ENCODE measurements at regions not wholly inside any gene's neighbourhood (a gene's known extent, or its start where the extent isn't known, plus 50 kb on each side); places are given as distances from the start of the nearest gene placed in this dataset.

DNA sequence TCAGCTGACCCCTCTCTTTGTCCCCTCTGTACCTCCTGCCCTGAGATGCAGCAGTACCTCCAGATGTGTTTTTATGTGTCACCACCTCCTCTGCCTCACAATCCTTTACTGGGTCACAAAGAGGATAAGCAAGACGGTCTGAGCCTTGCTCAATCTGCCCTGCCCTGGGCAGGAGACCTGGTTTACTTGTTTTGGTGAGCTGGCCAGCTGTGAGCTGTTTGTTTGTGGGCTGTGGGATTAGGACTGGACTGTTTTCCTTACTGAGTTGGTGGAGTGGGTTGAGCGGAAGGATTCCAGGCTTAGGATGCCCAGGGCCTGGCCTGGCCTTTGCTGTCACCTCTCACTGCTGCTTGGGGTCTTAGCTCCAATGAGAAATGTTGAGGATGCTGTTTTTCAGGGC lies 299.5 kb downstream of the SRBD1 start:
- Histone ChIP-seq H3K9me2 (replicated peaks; ENCODE audit: insufficient read depth, low read length) (no peaks in the 10 kb centered on the region), H3K9me3 (replicated peaks; ENCODE audit: insufficient read depth, low read length) (no peaks in the 10 kb centered on the region), H3K79me2 (ENCODE audit: low read length) (no peaks in the 10 kb centered on the region), H3K27ac (ENCODE audit: low read length) (no peak overlapping the region), H3K4me2 (ENCODE audit: low read depth, low read length) (no peak overlapping the region), H3F3A (ENCODE audit: insufficient read depth, low read length) (no peaks in the 10 kb centered on the region), H3K27me3 (replicated peaks; ENCODE audit: insufficient read depth, low read length) (no peaks in the 10 kb centered on the region), H4K20me1 (ENCODE audit: insufficient read depth, low read length) (no peaks in the 10 kb centered on the region), H3K4me1 (ENCODE audit: low read length) (no peaks in the 10 kb centered on the region), H3K9ac (ENCODE audit: low read length) (no peak overlapping the region), H2AFZ (ENCODE audit: low read length) (no peak overlapping the region), H3K36me3 (replicated peaks; ENCODE audit: insufficient read depth, low read length) (no peaks in the 10 kb centered on the region), H3K4me3 (ENCODE audit: low read length) (no peak overlapping the region)
- TF ChIP-seq, protein P1, sequence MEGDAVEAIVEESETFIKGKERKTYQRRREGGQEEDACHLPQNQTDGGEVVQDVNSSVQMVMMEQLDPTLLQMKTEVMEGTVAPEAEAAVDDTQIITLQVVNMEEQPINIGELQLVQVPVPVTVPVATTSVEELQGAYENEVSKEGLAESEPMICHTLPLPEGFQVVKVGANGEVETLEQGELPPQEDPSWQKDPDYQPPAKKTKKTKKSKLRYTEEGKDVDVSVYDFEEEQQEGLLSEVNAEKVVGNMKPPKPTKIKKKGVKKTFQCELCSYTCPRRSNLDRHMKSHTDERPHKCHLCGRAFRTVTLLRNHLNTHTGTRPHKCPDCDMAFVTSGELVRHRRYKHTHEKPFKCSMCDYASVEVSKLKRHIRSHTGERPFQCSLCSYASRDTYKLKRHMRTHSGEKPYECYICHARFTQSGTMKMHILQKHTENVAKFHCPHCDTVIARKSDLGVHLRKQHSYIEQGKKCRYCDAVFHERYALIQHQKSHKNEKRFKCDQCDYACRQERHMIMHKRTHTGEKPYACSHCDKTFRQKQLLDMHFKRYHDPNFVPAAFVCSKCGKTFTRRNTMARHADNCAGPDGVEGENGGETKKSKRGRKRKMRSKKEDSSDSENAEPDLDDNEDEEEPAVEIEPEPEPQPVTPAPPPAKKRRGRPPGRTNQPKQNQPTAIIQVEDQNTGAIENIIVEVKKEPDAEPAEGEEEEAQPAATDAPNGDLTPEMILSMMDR (IDR thresholded peaks at IDR 0.05; ENCODE audit: low read length) = no peak
- no peak for TF ChIP-seq EZH2phosphoT487 (IDR thresholded peaks at IDR 0.05; ENCODE audit: low read length)
- TF ChIP-seq EZH2 (optimal IDR thresholded peaks at IDR 0.05; ENCODE audit: low read depth, low read length) = no peak
- no peak for DNase-seq

DNA sequence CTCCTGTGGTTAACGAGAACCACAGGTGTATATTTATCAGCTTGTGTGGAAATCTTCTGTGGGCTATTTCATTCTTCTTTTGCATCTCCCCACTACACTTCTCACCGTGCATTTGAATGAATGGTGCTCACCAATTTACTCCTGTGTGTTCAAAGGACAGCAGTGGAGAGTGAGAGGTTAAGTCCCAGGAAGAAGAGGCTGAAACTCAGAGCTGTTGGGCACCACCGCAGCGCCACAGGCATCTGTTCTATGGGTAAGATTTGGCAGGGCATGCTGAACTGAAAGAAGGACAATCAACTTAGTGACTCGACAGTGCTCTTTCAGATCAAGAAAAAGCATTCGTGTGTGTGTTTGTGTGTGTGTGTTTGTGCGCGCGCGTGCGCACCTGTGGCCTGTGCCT lies 297.9 kb upstream of the SIX2 start:
- no peaks in the 10 kb centered on the region for H3K9me2 ChIP-seq (replicated peaks; ENCODE audit: insufficient read depth, low read length)
- TF ChIP-seq EZH2phosphoT487 (IDR thresholded peaks at IDR 0.05; ENCODE audit: low read length) = no peak
- no peak overlapping the region for H3K27ac ChIP-seq (ENCODE audit: low read length)
- no peak for DNase-seq
- H3K9me3 ChIP-seq (replicated peaks; ENCODE audit: insufficient read depth, low read length) = no peaks in the 10 kb centered on the region
- no peak overlapping the region for H3K9ac ChIP-seq (ENCODE audit: low read length)
- no peak overlapping the region for H2AFZ ChIP-seq (ENCODE audit: low read length)
- H3F3A ChIP-seq (ENCODE audit: insufficient read depth, low read length) = no peaks in the 10 kb centered on the region
- no peaks in the 10 kb centered on the region for H4K20me1 ChIP-seq (ENCODE audit: insufficient read depth, low read length)
- H3K27me3 ChIP-seq (replicated peaks; ENCODE audit: insufficient read depth, low read length) = no peaks in the 10 kb centered on the region
- H3K4me2 ChIP-seq (ENCODE audit: low read depth, low read length) = no peak overlapping the region
- H3K79me2 ChIP-seq (ENCODE audit: low read length) = no peaks in the 10 kb centered on the region
- no peaks in the 10 kb centered on the region for H3K36me3 ChIP-seq (replicated peaks; ENCODE audit: insufficient read depth, low read length)
- H3K4me1 ChIP-seq (ENCODE audit: low read length) = no peaks in the 10 kb centered on the region
- H3K4me3 ChIP-seq (ENCODE audit: low read length) = no peak overlapping the region

DNA sequence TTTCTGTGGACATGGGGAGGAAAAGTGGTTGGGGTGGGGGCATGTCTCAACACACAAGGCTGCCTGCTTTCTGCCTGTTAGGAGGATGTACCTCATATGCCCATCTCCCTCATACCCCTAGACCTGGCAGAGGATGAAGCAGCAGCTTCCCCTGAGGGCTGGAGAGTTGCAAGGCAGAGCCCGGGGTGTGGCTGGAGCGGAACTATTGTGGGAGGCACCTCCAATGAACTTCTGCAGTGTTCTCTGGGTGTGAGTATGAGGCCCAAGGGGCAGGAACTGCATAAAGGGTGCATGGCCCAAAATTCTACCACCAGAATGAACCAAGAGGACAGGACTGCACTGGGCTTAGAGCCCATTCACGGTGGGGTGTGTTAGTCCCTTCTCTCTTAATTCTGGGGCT lies 296.3 kb upstream of the SIX2 start:
- TF ChIP-seq EZH2phosphoT487 (IDR thresholded peaks at IDR 0.05; ENCODE audit: low read length) = no peak
- TF ChIP-seq, protein P1 (IDR thresholded peaks at IDR 0.05; ENCODE audit: low read length) = no peak
- no peak for TF ChIP-seq EZH2 (optimal IDR thresholded peaks at IDR 0.05; ENCODE audit: low read depth, low read length)
- no peaks in the 10 kb centered on the region for H3K9me2 ChIP-seq (replicated peaks; ENCODE audit: insufficient read depth, low read length)
- H4K20me1 ChIP-seq (ENCODE audit: insufficient read depth, low read length) = no peaks in the 10 kb centered on the region
- no peaks in the 10 kb centered on the region for H3F3A ChIP-seq (ENCODE audit: insufficient read depth, low read length)
- H3K27me3 ChIP-seq (replicated peaks; ENCODE audit: insufficient read depth, low read length) = no peaks in the 10 kb centered on the region
- no peak overlapping the region for H3K9ac ChIP-seq (ENCODE audit: low read length)
- H3K79me2 ChIP-seq (ENCODE audit: low read length) = no peaks in the 10 kb centered on the region
- H3K4me3 ChIP-seq (ENCODE audit: low read length) = no peak overlapping the region
- no peaks in the 10 kb centered on the region for H3K9me3 ChIP-seq (replicated peaks; ENCODE audit: insufficient read depth, low read length)
- no peak overlapping the region for H3K27ac ChIP-seq (ENCODE audit: low read length)
- H2AFZ ChIP-seq (ENCODE audit: low read length) = no peak overlapping the region
- DNase-seq = no peak
- H3K4me1 ChIP-seq (ENCODE audit: low read length) = no peaks in the 10 kb centered on the region
- no peak overlapping the region for H3K4me2 ChIP-seq (ENCODE audit: low read depth, low read length)
- H3K36me3 ChIP-seq (replicated peaks; ENCODE audit: insufficient read depth, low read length) = no peaks in the 10 kb centered on the region

DNA sequence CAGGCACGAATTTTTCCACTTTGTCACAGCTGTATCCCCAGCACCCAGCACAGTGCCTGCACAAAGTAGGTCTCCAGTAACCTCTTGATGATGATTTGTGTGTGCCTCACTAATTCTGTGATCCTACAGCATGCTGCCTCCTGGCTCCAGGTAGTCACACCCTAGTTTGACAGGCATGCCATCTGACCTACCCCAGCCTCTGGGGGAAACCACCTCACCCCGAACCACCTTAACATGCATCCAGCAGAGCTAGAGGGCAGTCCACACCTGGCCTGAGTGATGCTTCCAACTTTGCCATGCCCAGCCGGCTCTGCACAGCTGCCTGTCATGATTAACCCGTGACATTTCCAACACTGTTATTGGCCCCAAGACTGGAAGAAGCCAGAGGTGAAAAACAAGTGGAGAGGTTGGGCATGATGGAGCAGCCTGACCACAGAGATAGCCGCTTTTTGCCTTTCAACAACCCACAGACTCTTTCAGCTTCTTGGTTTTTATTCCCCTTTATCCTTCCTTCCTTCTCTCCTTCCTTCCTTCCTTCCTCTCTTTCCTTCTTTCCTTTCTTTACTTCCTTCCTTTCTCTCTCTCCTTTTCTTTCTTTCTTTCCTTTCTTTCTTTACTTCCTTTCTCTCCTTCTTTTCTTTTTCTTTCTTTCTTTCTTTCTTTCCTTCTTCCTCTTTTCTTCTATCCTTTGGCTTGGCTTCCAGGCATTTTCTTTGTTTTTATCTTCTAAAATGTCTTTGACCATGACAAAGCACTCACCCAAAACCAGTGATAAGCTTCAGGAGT lies 294.4 kb upstream of the SIX2 start:
- Histone ChIP-seq H3K9me3 (replicated peaks; ENCODE audit: insufficient read depth, low read length) (no peaks in the 10 kb centered on the region), H3K9ac (ENCODE audit: low read length) (no peak overlapping the region), H3K4me1 (ENCODE audit: low read length) (no peaks in the 10 kb centered on the region), H3K36me3 (replicated peaks; ENCODE audit: insufficient read depth, low read length) (no peaks in the 10 kb centered on the region), H3K9me2 (replicated peaks; ENCODE audit: insufficient read depth, low read length) (no peaks in the 10 kb centered on the region), H2AFZ (ENCODE audit: low read length) (no peak overlapping the region), H3K27me3 (replicated peaks; ENCODE audit: insufficient read depth, low read length) (no peaks in the 10 kb centered on the region), H4K20me1 (ENCODE audit: insufficient read depth, low read length) (no peaks in the 10 kb centered on the region), H3K79me2 (ENCODE audit: low read length) (no peaks in the 10 kb centered on the region), H3F3A (ENCODE audit: insufficient read depth, low read length) (no peaks in the 10 kb centered on the region), H3K4me2 (ENCODE audit: low read depth, low read length) (no peak overlapping the region), H3K4me3 (ENCODE audit: low read length) (no peak overlapping the region), H3K27ac (ENCODE audit: low read length) (no peak overlapping the region)
- TF ChIP-seq EZH2phosphoT487 (IDR thresholded peaks at IDR 0.05; ENCODE audit: low read length) (no peak), EZH2 (optimal IDR thresholded peaks at IDR 0.05; ENCODE audit: low read depth, low read length) (no peak)
- TF ChIP-seq, protein P1 (IDR thresholded peaks at IDR 0.05; ENCODE audit: low read length) = no peak
- no peak for DNase-seq
